ENCODE measurements at regions not wholly inside any gene's neighbourhood (a gene's known extent, or its start where the extent isn't known, plus 50 kb on each side); places are given as distances from the start of the nearest gene placed in this dataset.

GRCh38 chr10:4196771-4197390 is 411.9 kb upstream of the KLF6 start:
- intact Hi-C loops (cut with micrococcal nuclease) = no loop called here
- Histone ChIP-seq H3K4me3 (no peak overlapping the region), H3K27ac (replicated peaks) (peak overlapping the region; percentile 72), H3K9me3 (replicated peaks) (no peaks in the 10 kb centered on the region), H3K4me1 (peaks cover 22% of the 10 kb centered on the region), H3K27me3 (ENCODE audit: low read depth) (no peaks in the 10 kb centered on the region), H3K36me3 (no peaks in the 10 kb centered on the region)
- no peak for TF ChIP-seq CTCF (IDR thresholded peaks at IDR 0.05; ENCODE audit: borderline replicate concordance)
- no peak for DNase-seq

- Histone ChIP-seq H3K27me3 (ENCODE audit: low read depth) (no peaks in the 10 kb centered on the region), H3K27ac (replicated peaks) (peak overlapping the region; percentile 72), H3K4me3 (no peak overlapping the region), H3K4me1 (peaks cover 22% of the 10 kb centered on the region), H3K36me3 (no peaks in the 10 kb centered on the region), H3K9me3 (replicated peaks) (no peaks in the 10 kb centered on the region)
- no peak for DNase-seq
- intact Hi-C loops (cut with micrococcal nuclease) = no loop called here
- TF ChIP-seq CTCF (IDR thresholded peaks at IDR 0.05; ENCODE audit: borderline replicate concordance) = no peak
Observed at GRCh38 chr10:4196183-4196582, 411.2 kb upstream of the KLF6 start.

GRCh38 chr10:4195213-4195612 is 410.2 kb upstream of the KLF6 start:
- intact Hi-C loops (cut with micrococcal nuclease) = no loop called here
- H3K27ac ChIP-seq (replicated peaks) = no peak overlapping the region
- no peaks in the 10 kb centered on the region for H3K9me3 ChIP-seq (replicated peaks)
- no peak for TF ChIP-seq CTCF (IDR thresholded peaks at IDR 0.05; ENCODE audit: borderline replicate concordance)
- H3K4me1 ChIP-seq = peaks cover 22% of the 10 kb centered on the region
- no peaks in the 10 kb centered on the region for H3K36me3 ChIP-seq
- DNase-seq = no peak
- no peaks in the 10 kb centered on the region for H3K27me3 ChIP-seq (ENCODE audit: low read depth)
- H3K4me3 ChIP-seq = no peak overlapping the region

- Histone ChIP-seq H3K9me3 (replicated peaks) (no peaks in the 10 kb centered on the region), H3K36me3 (no peaks in the 10 kb centered on the region), H3K4me1 (peaks cover 22% of the 10 kb centered on the region), H3K4me3 (no peak overlapping the region), H3K27ac (replicated peaks) (no peak overlapping the region), H3K27me3 (ENCODE audit: low read depth) (no peaks in the 10 kb centered on the region)
- DNase-seq = no peak
- intact Hi-C loops (cut with micrococcal nuclease) = no loop called here
- TF ChIP-seq CTCF (IDR thresholded peaks at IDR 0.05; ENCODE audit: borderline replicate concordance) = no peak
Observed at GRCh38 chr10:4194231-4194630, 409.2 kb upstream of the KLF6 start.

- TF ChIP-seq CTCF (IDR thresholded peaks at IDR 0.05; ENCODE audit: borderline replicate concordance) = no peak
- H3K27ac ChIP-seq (replicated peaks) = no peak overlapping the region
- no peak for DNase-seq
- intact Hi-C loops (cut with micrococcal nuclease) = no loop called here
- peaks cover 12% of the 10 kb centered on the region for H3K4me1 ChIP-seq
- H3K27me3 ChIP-seq (ENCODE audit: low read depth) = no peaks in the 10 kb centered on the region
- no peaks in the 10 kb centered on the region for H3K36me3 ChIP-seq
- H3K9me3 ChIP-seq (replicated peaks) = no peaks in the 10 kb centered on the region
- H3K4me3 ChIP-seq = no peak overlapping the region
Observed at GRCh38 chr10:4191894-4192293, 406.9 kb upstream of the KLF6 start.

Measured in left ventricle myocardium inferior (tissue), 1 donor.